ENCODE measurements at regions not wholly inside any gene's neighbourhood (a gene's known extent, or its start where the extent isn't known, plus 50 kb on each side); places are given as distances from the start of the nearest gene placed in this dataset.

DNA sequence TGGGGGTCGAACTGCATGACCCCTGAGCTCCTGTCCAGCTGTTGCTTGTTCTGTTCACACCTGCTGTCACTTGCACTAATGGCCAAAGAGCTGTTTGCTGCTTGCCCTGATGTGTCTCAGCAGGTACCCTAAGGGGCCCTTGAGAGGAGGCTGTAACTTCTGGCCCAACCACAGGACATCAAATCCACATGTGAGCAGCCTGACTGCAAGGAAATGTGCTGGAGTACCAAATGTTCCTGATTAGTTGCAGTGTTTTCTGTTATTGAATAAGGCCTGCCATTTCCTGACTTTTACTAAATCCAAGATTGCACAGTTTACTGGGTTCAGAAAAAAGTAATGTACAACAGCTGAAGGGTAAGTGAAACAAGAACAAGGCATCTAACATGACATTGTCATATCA lies 91.7 kb upstream of the IL6 start:
- H3K9me3 ChIP-seq (ENCODE audit: control insufficient read depth, low read length), result no peaks in the 10 kb centered on the region
- H3K4me3 ChIP-seq (ENCODE audit: low read length), result no peak overlapping the region
- H3K4me1 ChIP-seq (ENCODE audit: control insufficient read depth, insufficient read depth, low read length), result peaks cover 14% of the 10 kb centered on the region
- H3K36me3 ChIP-seq (ENCODE audit: control insufficient read depth, insufficient read depth, low read length, severe bottlenecking), result no peaks in the 10 kb centered on the region
- no peak overlapping the region for H3K9ac ChIP-seq (ENCODE audit: low read length)
- DNase-seq (ENCODE audit: low read depth), result peak; percentile 57
- no peaks in the 10 kb centered on the region for H3K27me3 ChIP-seq (replicated peaks; ENCODE audit: control insufficient read depth, insufficient read depth, low read length)

- no peak for DNase-seq (ENCODE audit: low read depth)
- Histone ChIP-seq H3K9me3 (ENCODE audit: control insufficient read depth, low read length) (no peaks in the 10 kb centered on the region), H3K27me3 (replicated peaks; ENCODE audit: control insufficient read depth, insufficient read depth, low read length) (no peaks in the 10 kb centered on the region), H3K36me3 (ENCODE audit: control insufficient read depth, insufficient read depth, low read length, severe bottlenecking) (no peaks in the 10 kb centered on the region), H3K9ac (ENCODE audit: low read length) (no peak overlapping the region), H3K4me1 (ENCODE audit: control insufficient read depth, insufficient read depth, low read length) (peaks cover 14% of the 10 kb centered on the region), H3K4me3 (ENCODE audit: low read length) (no peak overlapping the region)
Observed at GRCh38 chr7:22633954-22634474, 93.0 kb upstream of the IL6 start.

GRCh38 chr7:22633286-22633953 lies 93.6 kb upstream of the IL6 start:
- DNase-seq (ENCODE audit: low read depth), result no peak
- Histone ChIP-seq H3K36me3 (ENCODE audit: control insufficient read depth, insufficient read depth, low read length, severe bottlenecking) (no peaks in the 10 kb centered on the region), H3K4me1 (ENCODE audit: control insufficient read depth, insufficient read depth, low read length) (peaks cover 14% of the 10 kb centered on the region), H3K4me3 (ENCODE audit: low read length) (no peak overlapping the region), H3K27me3 (replicated peaks; ENCODE audit: control insufficient read depth, insufficient read depth, low read length) (no peaks in the 10 kb centered on the region), H3K9ac (ENCODE audit: low read length) (no peak overlapping the region), H3K9me3 (ENCODE audit: control insufficient read depth, low read length) (no peaks in the 10 kb centered on the region)

DNA sequence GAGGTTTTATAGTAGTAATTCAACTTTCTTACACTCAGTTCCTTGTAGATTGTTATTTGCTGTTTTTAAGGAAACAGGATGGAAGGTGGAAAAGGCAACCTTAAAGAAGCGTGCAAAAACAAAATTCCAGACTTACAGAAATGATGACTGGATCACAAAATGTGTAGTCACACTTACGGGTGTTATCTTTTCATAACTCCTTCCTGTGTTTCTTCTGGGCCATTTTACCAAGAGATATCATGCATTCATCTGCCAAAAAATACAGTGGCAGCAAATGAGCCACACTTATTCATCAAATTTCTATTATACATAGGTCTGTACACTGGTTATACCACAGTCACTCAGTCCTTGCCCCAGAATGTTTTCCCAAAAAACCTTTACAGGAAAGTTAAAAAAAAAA lies 94.3 kb upstream of the IL6 start:
- no peaks in the 10 kb centered on the region for H3K27me3 ChIP-seq (replicated peaks; ENCODE audit: control insufficient read depth, insufficient read depth, low read length)
- H3K36me3 ChIP-seq (ENCODE audit: control insufficient read depth, insufficient read depth, low read length, severe bottlenecking), result no peaks in the 10 kb centered on the region
- H3K4me3 ChIP-seq (ENCODE audit: low read length), result no peak overlapping the region
- H3K9ac ChIP-seq (ENCODE audit: low read length), result no peak overlapping the region
- no peak for DNase-seq (ENCODE audit: low read depth)
- H3K4me1 ChIP-seq (ENCODE audit: control insufficient read depth, insufficient read depth, low read length), result peaks cover 14% of the 10 kb centered on the region
- no peaks in the 10 kb centered on the region for H3K9me3 ChIP-seq (ENCODE audit: control insufficient read depth, low read length)

DNA sequence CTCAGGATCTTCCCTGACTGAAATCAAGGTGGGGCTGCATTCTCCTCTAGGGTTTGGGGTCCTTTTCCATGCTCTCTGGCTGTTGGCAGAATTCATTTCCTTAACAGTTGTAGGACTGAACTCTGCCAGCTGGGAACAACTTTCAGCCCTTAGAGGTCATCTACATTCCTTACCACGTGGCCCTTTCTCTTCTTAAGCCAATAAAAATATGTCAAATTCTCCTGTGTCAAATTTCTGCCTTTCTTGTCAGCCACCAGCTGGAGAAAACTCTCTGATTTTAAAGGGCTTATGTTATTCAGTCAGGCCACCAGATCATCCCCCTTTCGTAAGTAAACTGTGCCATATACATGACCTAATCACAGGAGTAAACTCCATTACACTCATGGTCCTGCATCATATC lies 95.3 kb upstream of the IL6 start:
- no peaks in the 10 kb centered on the region for H3K27me3 ChIP-seq (replicated peaks; ENCODE audit: control insufficient read depth, insufficient read depth, low read length)
- H3K36me3 ChIP-seq (ENCODE audit: control insufficient read depth, insufficient read depth, low read length, severe bottlenecking), result no peaks in the 10 kb centered on the region
- H3K4me3 ChIP-seq (ENCODE audit: low read length), result no peak overlapping the region
- no peaks in the 10 kb centered on the region for H3K9me3 ChIP-seq (ENCODE audit: control insufficient read depth, low read length)
- peaks cover 18% of the 10 kb centered on the region for H3K4me1 ChIP-seq (ENCODE audit: control insufficient read depth, insufficient read depth, low read length)
- DNase-seq (ENCODE audit: low read depth), result no peak
- no peak overlapping the region for H3K9ac ChIP-seq (ENCODE audit: low read length)

GRCh38 chr7:22630069-22630468 lies 96.9 kb upstream of the IL6 start:
- Histone ChIP-seq H3K4me3 (ENCODE audit: low read length) (no peak overlapping the region), H3K9me3 (ENCODE audit: control insufficient read depth, low read length) (no peaks in the 10 kb centered on the region), H3K36me3 (ENCODE audit: control insufficient read depth, insufficient read depth, low read length, severe bottlenecking) (no peaks in the 10 kb centered on the region), H3K9ac (ENCODE audit: low read length) (no peak overlapping the region), H3K27me3 (replicated peaks; ENCODE audit: control insufficient read depth, insufficient read depth, low read length) (no peaks in the 10 kb centered on the region), H3K4me1 (ENCODE audit: control insufficient read depth, insufficient read depth, low read length) (peaks cover 21% of the 10 kb centered on the region)
- no peak for DNase-seq (ENCODE audit: low read depth)

- Histone ChIP-seq H3K27me3 (replicated peaks; ENCODE audit: control insufficient read depth, insufficient read depth, low read length) (no peaks in the 10 kb centered on the region), H3K36me3 (ENCODE audit: control insufficient read depth, insufficient read depth, low read length, severe bottlenecking) (no peaks in the 10 kb centered on the region), H3K4me3 (ENCODE audit: low read length) (no peak overlapping the region), H3K9me3 (ENCODE audit: control insufficient read depth, low read length) (no peaks in the 10 kb centered on the region), H3K4me1 (ENCODE audit: control insufficient read depth, insufficient read depth, low read length) (peaks cover 19% of the 10 kb centered on the region), H3K9ac (ENCODE audit: low read length) (no peak overlapping the region)
- DNase-seq (ENCODE audit: low read depth), result no peak
Observed at GRCh38 chr7:22629056-22629455, 97.9 kb upstream of the IL6 start.

GRCh38 chr7:22628112-22628511 lies 98.9 kb upstream of the IL6 start:
- DNase-seq (ENCODE audit: low read depth), result no peak
- Histone ChIP-seq H3K9ac (ENCODE audit: low read length) (no peak overlapping the region), H3K4me3 (ENCODE audit: low read length) (no peak overlapping the region), H3K36me3 (ENCODE audit: control insufficient read depth, insufficient read depth, low read length, severe bottlenecking) (no peaks in the 10 kb centered on the region), H3K27me3 (replicated peaks; ENCODE audit: control insufficient read depth, insufficient read depth, low read length) (no peaks in the 10 kb centered on the region), H3K9me3 (ENCODE audit: control insufficient read depth, low read length) (no peaks in the 10 kb centered on the region), H3K4me1 (ENCODE audit: control insufficient read depth, insufficient read depth, low read length) (peaks cover 10% of the 10 kb centered on the region)

DNA sequence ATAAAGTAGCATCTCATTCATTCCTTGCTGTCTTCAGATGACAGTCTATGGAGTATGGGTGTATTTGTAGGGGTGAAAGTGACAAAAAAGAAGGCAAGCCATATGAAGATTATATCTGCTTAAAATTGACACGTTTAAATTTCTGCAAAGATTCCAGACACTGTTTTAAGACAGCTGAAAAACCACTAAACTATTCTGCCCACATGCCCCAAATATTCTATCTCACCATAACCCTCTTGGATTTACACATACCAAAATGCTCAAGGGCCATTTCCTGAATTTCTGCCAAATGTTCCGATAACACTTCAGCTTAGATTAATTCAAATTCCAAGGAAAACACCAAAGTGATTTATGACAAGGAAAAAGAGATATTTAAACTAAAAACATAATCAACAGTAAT lies 99.9 kb upstream of the IL6 start:
- H3K9ac ChIP-seq (ENCODE audit: low read length), result peak overlapping the region; percentile 8
- no peak for DNase-seq (ENCODE audit: low read depth)
- H3K9me3 ChIP-seq (ENCODE audit: control insufficient read depth, low read length), result no peaks in the 10 kb centered on the region
- H3K4me1 ChIP-seq (ENCODE audit: control insufficient read depth, insufficient read depth, low read length), result peaks cover 7% of the 10 kb centered on the region
- no peaks in the 10 kb centered on the region for H3K27me3 ChIP-seq (replicated peaks; ENCODE audit: control insufficient read depth, insufficient read depth, low read length)
- no peaks in the 10 kb centered on the region for H3K36me3 ChIP-seq (ENCODE audit: control insufficient read depth, insufficient read depth, low read length, severe bottlenecking)
- no peak overlapping the region for H3K4me3 ChIP-seq (ENCODE audit: low read length)

DNA sequence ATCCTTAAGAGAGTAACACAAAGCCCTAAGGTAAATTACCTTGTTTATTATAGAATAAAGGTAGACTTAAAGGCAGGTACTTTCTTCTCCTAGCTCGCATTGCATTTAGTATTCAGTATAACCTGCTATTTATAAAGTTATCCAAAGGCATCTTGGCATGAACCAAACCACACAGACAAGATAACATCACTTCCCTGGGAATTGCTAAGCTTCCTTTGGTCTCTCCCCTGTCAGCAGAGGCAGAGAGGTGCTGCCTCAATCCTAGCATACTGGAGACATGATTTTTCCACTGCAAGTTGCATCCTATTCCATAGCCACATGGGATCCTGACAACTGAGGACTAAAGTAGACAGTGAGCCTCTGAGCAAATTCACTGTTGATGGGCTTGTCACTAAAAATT lies 101.7 kb upstream of the IL6 start:
- Histone ChIP-seq H3K4me1 (ENCODE audit: control insufficient read depth, insufficient read depth, low read length) (peaks cover 7% of the 10 kb centered on the region), H3K9ac (ENCODE audit: low read length) (no peak overlapping the region), H3K9me3 (ENCODE audit: control insufficient read depth, low read length) (no peaks in the 10 kb centered on the region), H3K4me3 (ENCODE audit: low read length) (no peak overlapping the region), H3K36me3 (ENCODE audit: control insufficient read depth, insufficient read depth, low read length, severe bottlenecking) (no peaks in the 10 kb centered on the region), H3K27me3 (replicated peaks; ENCODE audit: control insufficient read depth, insufficient read depth, low read length) (no peaks in the 10 kb centered on the region)
- DNase-seq (ENCODE audit: low read depth), result no peak

GRCh38 chr7:22624781-22625180 lies 102.2 kb upstream of the IL6 start:
- Histone ChIP-seq H3K9ac (ENCODE audit: low read length) (no peak overlapping the region), H3K4me3 (ENCODE audit: low read length) (no peak overlapping the region), H3K9me3 (ENCODE audit: control insufficient read depth, low read length) (peaks cover 2% of the 10 kb centered on the region), H3K4me1 (ENCODE audit: control insufficient read depth, insufficient read depth, low read length) (peaks cover 7% of the 10 kb centered on the region), H3K36me3 (ENCODE audit: control insufficient read depth, insufficient read depth, low read length, severe bottlenecking) (no peaks in the 10 kb centered on the region), H3K27me3 (replicated peaks; ENCODE audit: control insufficient read depth, insufficient read depth, low read length) (no peaks in the 10 kb centered on the region)
- DNase-seq (ENCODE audit: low read depth), result no peak
